22Rv1 (cell line): ENCODE measurements at regions not wholly inside any gene's neighbourhood (a gene's known extent, or its start where the extent isn't known, plus 50 kb on each side); places are given as distances from the start of the nearest gene placed in this dataset.

Experiments
- H3K27ac ChIP-seq: fragments of 450-650 bp; 2 replicates; pipeline ENCODE4 v1.5.1; 2017
- CTCF ChIP-seq: fragments of 450-650 bp; IDR thresholded peaks from 2 replicates; pipeline ENCODE4 v1.5.1; 2017; ENCODE audit warnings: mild to moderate bottlenecking
- ZFX ChIP-seq: fragments of 450-650 bp; IDR thresholded peaks from 2 replicates; pipeline ENCODE4 v1.6.1; 2017; ENCODE audit warnings: antibody characterized with exemption, borderline replicate concordance

- no peak for TF ChIP-seq ZFX
- no peak overlapping the region for H3K27ac ChIP-seq
Observed at GRCh38 chr4:134539729-134540231, 338.2 kb upstream of the PABPC4L start.

- no peak overlapping the region for H3K27ac ChIP-seq
- no peak for TF ChIP-seq ZFX
- TF ChIP-seq CTCF = no peak
Observed at GRCh38 chr4:134537701-134538100, 336.1 kb upstream of the PABPC4L start.

- no peak overlapping the region for H3K27ac ChIP-seq
- TF ChIP-seq CTCF (no peak), ZFX (no peak)
Observed at GRCh38 chr4:134533068-134533467, 331.5 kb upstream of the PABPC4L start.

- TF ChIP-seq ZFX (no peak), CTCF (no peak)
- H3K27ac ChIP-seq = no peak overlapping the region
Observed at GRCh38 chr4:134531013-134531412, 329.4 kb upstream of the PABPC4L start.

- H3K27ac ChIP-seq = no peak overlapping the region
- TF ChIP-seq ZFX (no peak), CTCF (no peak)
Observed at GRCh38 chr4:134529629-134530028, 328.0 kb upstream of the PABPC4L start.

GRCh38 chr4:134518574-134519217, 317.1 kb upstream of the PABPC4L start:
- H3K27ac ChIP-seq = no peak overlapping the region
- TF ChIP-seq CTCF (no peak), ZFX (no peak)

- H3K27ac ChIP-seq = no peak overlapping the region
- TF ChIP-seq CTCF = no peak
- TF ChIP-seq ZFX = no peak
Observed at GRCh38 chr4:134510544-134510943, 309.0 kb upstream of the PABPC4L start.

- no peak for TF ChIP-seq ZFX
- no peak for TF ChIP-seq CTCF
- no peak overlapping the region for H3K27ac ChIP-seq
Observed at GRCh38 chr4:134505511-134505910, 303.9 kb upstream of the PABPC4L start.
